HepG2 (cell line): ENCODE measurements at regions not wholly inside any gene's neighbourhood (a gene's known extent, or its start where the extent isn't known, plus 50 kb on each side); places are given as distances from the start of the nearest gene placed in this dataset.

Source experiments
- ADNP ChIP-seq: sonication (generic); formaldehyde crosslinking; IDR thresholded peaks from 2 replicates; pipeline ENCODE4 v1.4.0; 2020; ENCODE audit warnings: missing genetic modification reagents
- AGO2 ChIP-seq: fragments of 200-400 bp; formaldehyde crosslinking; optimal IDR thresholded peaks from 2 replicates; pipeline ENCODE3; 2017; ENCODE audit warnings: mild to moderate bottlenecking, low read depth, low read length, moderate library complexity
- ARNTL ChIP-seq: sonication (generic); formaldehyde crosslinking; IDR thresholded peaks from 2 replicates; pipeline ENCODE4 v1.4.0; 2020; ENCODE audit warnings: mild to moderate bottlenecking, missing genetic modification reagents
- HDAC6 ChIP-seq: fragments of 200-600 bp; sonication (generic); IDR thresholded peaks from 2 replicates; pipeline ENCODE4 v1.7.0; 2017; ENCODE audit warnings: mild to moderate bottlenecking, antibody characterized with exemption, low read length, low read depth
- MEIS2 ChIP-seq: sonication (generic); formaldehyde crosslinking; IDR thresholded peaks from 2 replicates; pipeline ENCODE4 v1.9.0; 2021; ENCODE audit warnings: mild to moderate bottlenecking, missing genetic modification reagents
- PAF1 ChIP-seq: IDR thresholded peaks from 2 replicates; pipeline ENCODE4 v1.6.1; 2016; ENCODE audit warnings: missing genetic modification reagents, missing compliant biosample characterization
- PCBP2 ChIP-seq: fragments of 200-400 bp; formaldehyde crosslinking; optimal IDR thresholded peaks from 2 replicates; pipeline ENCODE3; 2018; ENCODE audit warnings: low read length, low read depth; ENCODE audit not compliant: poor library complexity, severe bottlenecking
- PHF20 ChIP-seq: sonication (generic); formaldehyde crosslinking; IDR thresholded peaks from 2 replicates; pipeline ENCODE4 v1.5.0; 2020; ENCODE audit warnings: mild to moderate bottlenecking, missing genetic modification reagents
- RFX3 ChIP-seq: IDR thresholded peaks from 2 replicates; pipeline ENCODE4 v1.6.1; 2016; ENCODE audit warnings: missing biosample characterization, missing genetic modification reagents
- TGIF2 ChIP-seq: IDR thresholded peaks from 2 replicates; pipeline ENCODE4 v1.6.1; 2016; ENCODE audit warnings: control low read depth, missing compliant biosample characterization
- ZBTB20 ChIP-seq: sonication (generic); formaldehyde crosslinking; IDR thresholded peaks from 2 replicates; pipeline ENCODE4 v1.8.1; 2023; ENCODE audit warnings: missing genetic modification reagents, low read depth, mild to moderate bottlenecking, borderline replicate concordance
- ZNF142 ChIP-seq: sonication (generic); formaldehyde crosslinking; IDR thresholded peaks from 2 replicates; pipeline ENCODE4 v1.4.0; 2020; ENCODE audit warnings: missing genetic modification reagents
- ZNF256 ChIP-seq: sonication (generic); formaldehyde crosslinking; conservative IDR thresholded peaks from 2 replicates; pipeline ENCODE4 v1.4.0; 2020; ENCODE audit warnings: missing genetic modification reagents
- ZNF44 ChIP-seq: sonication (generic); formaldehyde crosslinking; IDR thresholded peaks from 2 replicates; pipeline ENCODE4 v1.5.1; 2020; ENCODE audit warnings: mild to moderate bottlenecking, missing genetic modification reagents
- ZNF629 ChIP-seq: sonication (generic); formaldehyde crosslinking; conservative IDR thresholded peaks from 2 replicates; pipeline ENCODE4 v1.5.0; 2020; ENCODE audit warnings: missing genetic modification reagents
- ZNF746 ChIP-seq: sonication (generic); formaldehyde crosslinking; IDR thresholded peaks from 2 replicates; pipeline ENCODE4 v1.8.0; 2022; ENCODE audit warnings: mild to moderate bottlenecking, missing genetic modification reagents
- TF ChIP-seq, protein P1 (sequence below): sonication (generic); formaldehyde crosslinking; IDR thresholded peaks from 2 replicates; pipeline ENCODE4 v1.9.0; 2021; ENCODE audit warnings: missing genetic modification reagents, borderline replicate concordance
- TF ChIP-seq, protein P2 (sequence below): sonication (generic); formaldehyde crosslinking; IDR thresholded peaks from 2 replicates; pipeline ENCODE4 v1.4.0; 2020; ENCODE audit warnings: missing genetic modification reagents

DNA sequence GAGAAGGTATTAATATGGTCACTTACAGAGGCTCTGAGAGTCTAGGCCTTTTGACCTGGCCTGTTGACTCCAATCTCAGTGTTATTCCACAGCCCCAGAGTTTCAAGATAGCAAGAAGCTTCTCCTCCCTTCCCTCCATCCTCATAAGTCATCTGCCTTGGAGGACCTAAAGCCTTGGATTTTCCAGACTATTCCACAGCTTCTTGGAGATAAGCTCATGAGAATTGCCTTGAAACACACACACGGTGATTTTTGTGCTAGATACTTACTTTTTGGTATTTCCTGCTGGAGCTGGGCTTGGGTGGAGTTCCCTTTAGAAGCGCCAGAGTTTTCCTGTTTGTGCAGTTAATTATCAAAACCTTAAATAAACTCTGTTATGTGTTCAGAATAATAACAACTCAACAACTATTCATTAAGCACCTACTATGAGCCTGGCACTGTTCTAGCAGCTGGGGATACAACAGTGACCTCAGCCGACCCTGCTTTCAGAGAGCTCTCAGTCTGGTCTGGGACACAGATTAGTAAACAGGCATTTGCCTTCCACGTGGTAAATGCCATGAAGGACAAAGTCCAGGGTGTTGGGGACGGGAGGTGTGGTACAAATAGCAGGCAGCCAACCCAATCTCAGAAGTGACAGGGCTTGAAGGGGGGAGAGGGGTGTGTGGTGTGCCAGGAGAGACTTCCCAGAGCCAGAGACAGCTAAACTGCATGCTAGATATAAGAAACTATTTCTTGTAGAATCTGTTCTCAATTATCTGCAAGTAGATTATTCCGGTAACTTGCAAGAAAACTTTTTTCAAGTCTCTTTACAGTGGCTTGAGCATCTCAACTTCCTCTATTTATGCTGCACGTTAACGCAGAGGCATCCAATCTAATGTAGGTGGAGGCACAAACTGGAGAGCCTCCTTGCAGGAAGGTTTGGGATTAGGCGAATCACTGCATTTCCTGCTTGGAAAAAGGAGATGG is 55.9 kb upstream of the KLF9 start (continued):
- TF ChIP-seq, protein P1, sequence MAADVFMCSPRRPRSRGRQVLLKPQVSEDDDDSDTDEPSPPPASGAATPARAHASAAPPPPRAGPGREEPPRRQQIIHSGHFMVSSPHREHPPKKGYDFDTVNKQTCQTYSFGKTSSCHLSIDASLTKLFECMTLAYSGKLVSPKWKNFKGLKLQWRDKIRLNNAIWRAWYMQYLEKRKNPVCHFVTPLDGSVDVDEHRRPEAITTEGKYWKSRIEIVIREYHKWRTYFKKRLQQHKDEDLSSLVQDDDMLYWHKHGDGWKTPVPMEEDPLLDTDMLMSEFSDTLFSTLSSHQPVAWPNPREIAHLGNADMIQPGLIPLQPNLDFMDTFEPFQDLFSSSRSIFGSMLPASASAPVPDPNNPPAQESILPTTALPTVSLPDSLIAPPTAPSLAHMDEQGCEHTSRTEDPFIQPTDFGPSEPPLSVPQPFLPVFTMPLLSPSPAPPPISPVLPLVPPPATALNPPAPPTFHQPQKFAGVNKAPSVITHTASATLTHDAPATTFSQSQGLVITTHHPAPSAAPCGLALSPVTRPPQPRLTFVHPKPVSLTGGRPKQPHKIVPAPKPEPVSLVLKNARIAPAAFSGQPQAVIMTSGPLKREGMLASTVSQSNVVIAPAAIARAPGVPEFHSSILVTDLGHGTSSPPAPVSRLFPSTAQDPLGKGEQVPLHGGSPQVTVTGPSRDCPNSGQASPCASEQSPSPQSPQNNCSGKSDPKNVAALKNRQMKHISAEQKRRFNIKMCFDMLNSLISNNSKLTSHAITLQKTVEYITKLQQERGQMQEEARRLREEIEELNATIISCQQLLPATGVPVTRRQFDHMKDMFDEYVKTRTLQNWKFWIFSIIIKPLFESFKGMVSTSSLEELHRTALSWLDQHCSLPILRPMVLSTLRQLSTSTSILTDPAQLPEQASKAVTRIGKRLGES (CRISPR knock-in tag): peak; percentile 99
- TF ChIP-seq, protein P2, sequence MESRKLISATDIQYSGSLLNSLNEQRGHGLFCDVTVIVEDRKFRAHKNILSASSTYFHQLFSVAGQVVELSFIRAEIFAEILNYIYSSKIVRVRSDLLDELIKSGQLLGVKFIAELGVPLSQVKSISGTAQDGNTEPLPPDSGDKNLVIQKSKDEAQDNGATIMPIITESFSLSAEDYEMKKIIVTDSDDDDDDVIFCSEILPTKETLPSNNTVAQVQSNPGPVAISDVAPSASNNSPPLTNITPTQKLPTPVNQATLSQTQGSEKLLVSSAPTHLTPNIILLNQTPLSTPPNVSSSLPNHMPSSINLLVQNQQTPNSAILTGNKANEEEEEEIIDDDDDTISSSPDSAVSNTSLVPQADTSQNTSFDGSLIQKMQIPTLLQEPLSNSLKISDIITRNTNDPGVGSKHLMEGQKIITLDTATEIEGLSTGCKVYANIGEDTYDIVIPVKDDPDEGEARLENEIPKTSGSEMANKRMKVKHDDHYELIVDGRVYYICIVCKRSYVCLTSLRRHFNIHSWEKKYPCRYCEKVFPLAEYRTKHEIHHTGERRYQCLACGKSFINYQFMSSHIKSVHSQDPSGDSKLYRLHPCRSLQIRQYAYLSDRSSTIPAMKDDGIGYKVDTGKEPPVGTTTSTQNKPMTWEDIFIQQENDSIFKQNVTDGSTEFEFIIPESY (CRISPR knock-in tag): peak; percentile 45
- TF ChIP-seq PAF1 (no peak), MEIS2 (CRISPR knock-in tag) (peak; percentile 87), HDAC6 (no peak), PHF20 (CRISPR knock-in tag) (no peak), TGIF2 (CRISPR knock-in tag) (peak; percentile 84), ZNF629 (CRISPR knock-in tag) (no peak), PCBP2 (no peak), AGO2 (no peak), ZBTB20 (peak; percentile 55; the same call in 1 of the 2 replicates), ARNTL (CRISPR knock-in tag) (peak; percentile 86), ZNF256 (CRISPR knock-in tag) (no peak), ZNF142 (no peak), ADNP (CRISPR knock-in tag) (no peak), ZNF746 (CRISPR knock-in tag) (0 out of 2 replicates have a peak, but pooled peaks have one; percentile 41), ZNF44 (no peak), RFX3 (no peak)
